ENCODE measurements at regions not wholly inside any gene's neighbourhood (a gene's known extent, or its start where the extent isn't known, plus 50 kb on each side); places are given as distances from the start of the nearest gene placed in this dataset.

DNA sequence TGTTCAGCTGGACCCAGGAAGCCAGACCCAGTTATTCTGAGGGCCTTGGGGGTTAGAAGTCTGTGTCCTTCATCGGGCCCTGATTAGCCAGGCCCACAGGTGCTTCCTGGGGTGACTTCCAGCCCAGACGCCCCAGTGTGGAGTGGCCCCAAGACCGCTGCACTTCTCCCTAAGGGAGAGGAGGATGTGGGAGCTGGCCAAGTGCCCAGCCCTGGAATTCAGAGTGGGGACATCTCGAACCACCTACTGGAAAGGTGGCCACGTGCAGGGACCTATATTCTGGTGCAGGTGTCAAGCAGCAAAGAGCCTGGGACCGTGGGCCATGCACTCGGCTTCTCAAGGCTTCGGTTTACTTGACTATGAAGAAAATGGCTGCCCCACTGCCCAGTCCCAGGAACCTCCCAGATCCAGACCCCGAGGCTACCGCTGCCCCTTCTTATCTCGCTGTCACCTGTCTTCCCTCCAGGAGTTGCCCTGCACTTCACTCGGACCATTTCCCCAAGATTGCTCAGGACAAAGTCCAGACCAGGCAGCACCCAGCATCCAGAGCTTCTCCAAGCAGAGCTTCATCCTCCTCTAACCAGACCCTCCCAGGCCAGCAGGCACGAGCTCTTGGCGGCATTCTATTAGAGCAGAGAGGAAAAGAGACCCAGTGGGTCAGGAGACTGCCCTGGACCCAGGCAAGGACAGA is 142.8 kb upstream of the ID2 start:
- Histone ChIP-seq H3K4me1 (ENCODE audit: control insufficient read depth in 2 of 2, insufficient read depth in 2 of 2, low read length in 2 of 2) (peaks cover 34 to 47% of the 10 kb centered on the region in 2 donors), H3K9ac (ENCODE audit: low read depth in 1 of 2, low read length in 2 of 2) (peak overlapping the region in 1 of 2 donors; percentile 50), H3K27me3 (ENCODE audit: control insufficient read depth in 2 of 2, insufficient read depth in 2 of 2, low read length in 2 of 2) (no peaks in the 10 kb centered on the region), H3K36me3 (ENCODE audit: control insufficient read depth in 2 of 2, insufficient read depth in 2 of 2, low read length in 2 of 2) (no peaks in the 10 kb centered on the region), H3K27ac (ENCODE audit: low read depth in 2 of 2, low read length in 2 of 2) (peak overlapping the region; percentile 90), H3K9me3 (ENCODE audit: control insufficient read depth in 2 of 2, low read length in 2 of 2) (no peaks in the 10 kb centered on the region), H3K4me3 (ENCODE audit: low read length in 2 of 2) (peak overlapping the region; percentile 2 to 31)

DNA sequence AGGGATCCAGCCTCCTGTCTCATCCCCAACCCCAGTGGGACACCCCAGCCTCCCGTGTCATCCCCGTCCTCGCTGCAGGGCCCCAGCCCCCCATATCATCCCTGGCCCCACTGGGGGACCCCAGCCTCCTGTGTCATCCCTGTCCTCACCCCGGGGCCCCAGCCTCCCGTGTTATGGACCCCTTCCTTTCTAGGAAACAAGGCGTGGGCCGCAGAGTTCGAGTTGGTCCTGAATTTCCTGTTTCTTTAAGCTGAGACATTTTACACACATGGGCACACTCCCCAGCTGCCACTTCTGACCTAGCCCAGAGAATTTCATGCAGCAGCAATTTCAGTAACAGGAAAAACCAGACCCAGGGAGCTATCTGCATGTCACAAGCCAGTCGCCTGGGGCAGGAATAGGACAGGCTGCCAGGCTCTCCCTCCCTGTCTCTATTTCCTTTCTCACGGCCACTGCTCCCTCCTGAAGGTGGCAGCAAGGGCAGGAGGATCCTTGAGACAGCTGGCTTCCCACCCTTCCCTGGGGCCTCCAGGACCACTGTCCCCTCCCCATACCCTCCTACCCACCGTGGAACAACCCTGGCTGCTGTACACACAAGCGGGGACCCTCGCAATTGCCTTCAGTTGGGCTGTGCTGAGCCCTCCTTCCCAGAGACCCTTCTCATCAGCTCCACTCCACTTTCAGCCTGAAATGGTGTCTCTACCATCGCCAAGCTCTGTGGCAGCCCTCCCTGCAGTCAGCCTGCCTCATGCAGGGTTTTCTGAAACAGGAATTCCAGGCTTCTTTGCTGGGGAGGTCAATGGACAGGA is 141.9 kb upstream of the ID2 start:
- peak overlapping the region; percentile 2 to 31 for H3K4me3 ChIP-seq (ENCODE audit: low read length in 2 of 2)
- peaks cover 42 to 52% of the 10 kb centered on the region in 2 donors for H3K4me1 ChIP-seq (ENCODE audit: control insufficient read depth in 2 of 2, insufficient read depth in 2 of 2, low read length in 2 of 2)
- no peaks in the 10 kb centered on the region for H3K27me3 ChIP-seq (ENCODE audit: control insufficient read depth in 2 of 2, insufficient read depth in 2 of 2, low read length in 2 of 2)
- H3K36me3 ChIP-seq (ENCODE audit: control insufficient read depth in 2 of 2, insufficient read depth in 2 of 2, low read length in 2 of 2), result no peaks in the 10 kb centered on the region
- peak overlapping the region; percentile 47 to 50 for H3K9ac ChIP-seq (ENCODE audit: low read depth in 1 of 2, low read length in 2 of 2)
- peak overlapping the region; percentile 90 for H3K27ac ChIP-seq (ENCODE audit: low read depth in 2 of 2, low read length in 2 of 2)
- no peaks in the 10 kb centered on the region for H3K9me3 ChIP-seq (ENCODE audit: control insufficient read depth in 2 of 2, low read length in 2 of 2)

DNA sequence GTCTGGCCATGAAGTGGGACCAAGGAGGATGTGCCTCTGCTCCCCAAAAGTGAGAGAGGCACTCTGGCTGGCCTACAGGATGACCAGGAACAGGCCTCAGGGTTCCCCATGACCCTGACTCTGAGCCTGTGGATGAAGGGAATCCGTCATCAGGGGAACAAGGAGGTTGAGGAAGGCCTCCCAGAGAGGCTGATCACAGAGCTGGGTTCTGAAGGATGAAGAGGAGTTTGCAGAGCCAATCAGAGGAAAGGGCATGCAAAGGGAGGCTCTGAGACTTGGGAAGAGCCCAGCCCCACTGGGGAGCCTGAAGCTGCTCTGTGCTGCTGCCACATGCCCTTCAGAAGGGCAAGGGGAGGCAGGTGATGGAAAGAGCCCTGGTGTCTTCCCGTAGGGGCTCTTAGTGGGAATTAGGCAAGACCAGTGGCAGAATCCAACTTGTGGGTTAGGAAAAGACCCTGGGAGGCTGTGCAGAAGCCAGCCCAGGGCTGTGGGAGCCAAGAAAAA is 141.3 kb upstream of the ID2 start:
- H3K9ac ChIP-seq (ENCODE audit: low read depth in 1 of 2, low read length in 2 of 2), result peak overlapping the region; percentile 47 to 50
- peaks cover 41 to 46% of the 10 kb centered on the region in 2 donors for H3K4me1 ChIP-seq (ENCODE audit: control insufficient read depth in 2 of 2, insufficient read depth in 2 of 2, low read length in 2 of 2)
- no peaks in the 10 kb centered on the region for H3K9me3 ChIP-seq (ENCODE audit: control insufficient read depth in 2 of 2, low read length in 2 of 2)
- no peaks in the 10 kb centered on the region for H3K27me3 ChIP-seq (ENCODE audit: control insufficient read depth in 2 of 2, insufficient read depth in 2 of 2, low read length in 2 of 2)
- H3K27ac ChIP-seq (ENCODE audit: low read depth in 2 of 2, low read length in 2 of 2), result peak overlapping the region; percentile 90
- no peaks in the 10 kb centered on the region for H3K36me3 ChIP-seq (ENCODE audit: control insufficient read depth in 2 of 2, insufficient read depth in 2 of 2, low read length in 2 of 2)
- no peak overlapping the region for H3K4me3 ChIP-seq (ENCODE audit: low read length in 2 of 2)

DNA sequence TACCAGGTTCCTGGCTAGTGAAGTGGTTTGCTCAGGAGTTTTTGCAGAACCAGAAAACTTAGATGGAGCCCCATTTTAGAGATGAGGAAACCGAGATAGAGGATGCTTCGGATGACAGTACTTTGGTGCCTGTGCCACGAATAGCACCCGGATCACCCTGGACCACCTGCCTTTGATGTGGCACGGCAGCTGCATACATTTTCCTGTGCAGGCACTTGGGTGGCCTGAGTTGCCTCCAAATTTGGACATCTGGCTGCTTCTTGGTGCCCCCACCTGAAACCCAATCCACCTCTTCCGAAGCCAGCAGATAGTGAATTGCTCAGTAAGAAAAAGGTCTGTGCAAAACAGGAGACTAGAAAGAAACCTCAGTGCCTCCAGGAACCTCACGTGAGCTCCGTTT is 140.6 kb upstream of the ID2 start:
- H3K36me3 ChIP-seq (ENCODE audit: control insufficient read depth in 2 of 2, insufficient read depth in 2 of 2, low read length in 2 of 2), result no peaks in the 10 kb centered on the region
- no peaks in the 10 kb centered on the region for H3K27me3 ChIP-seq (ENCODE audit: control insufficient read depth in 2 of 2, insufficient read depth in 2 of 2, low read length in 2 of 2)
- no peak overlapping the region for H3K9ac ChIP-seq (ENCODE audit: low read depth in 1 of 2, low read length in 2 of 2)
- no peak overlapping the region for H3K4me3 ChIP-seq (ENCODE audit: low read length in 2 of 2)
- H3K4me1 ChIP-seq (ENCODE audit: control insufficient read depth in 2 of 2, insufficient read depth in 2 of 2, low read length in 2 of 2), result peaks cover 38 to 43% of the 10 kb centered on the region in 2 donors
- no peaks in the 10 kb centered on the region for H3K9me3 ChIP-seq (ENCODE audit: control insufficient read depth in 2 of 2, low read length in 2 of 2)
- no peak overlapping the region for H3K27ac ChIP-seq (ENCODE audit: low read depth in 2 of 2, low read length in 2 of 2)

DNA sequence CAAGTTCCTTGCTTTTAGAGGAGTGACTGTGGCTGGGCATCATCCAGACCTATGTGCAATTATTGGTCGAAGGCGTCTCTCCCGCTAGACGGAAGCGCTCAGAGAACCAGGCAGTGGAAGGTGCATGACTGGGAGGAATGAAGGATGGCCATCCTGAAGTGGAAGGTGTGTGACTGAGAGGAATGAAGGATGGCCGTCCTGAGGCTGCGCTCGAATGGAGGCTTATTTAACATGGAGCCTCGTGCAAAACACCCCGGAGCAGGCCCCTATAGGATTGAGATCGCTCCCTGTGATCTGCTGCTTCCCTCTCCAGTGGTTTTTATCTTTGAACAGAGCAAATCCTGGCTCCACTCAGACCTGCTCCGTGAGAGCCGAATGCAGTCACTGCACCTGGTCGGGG is 140.2 kb upstream of the ID2 start:
- Histone ChIP-seq H3K4me3 (ENCODE audit: low read length in 2 of 2) (no peak overlapping the region), H3K27me3 (ENCODE audit: control insufficient read depth in 2 of 2, insufficient read depth in 2 of 2, low read length in 2 of 2) (no peaks in the 10 kb centered on the region), H3K4me1 (ENCODE audit: control insufficient read depth in 2 of 2, insufficient read depth in 2 of 2, low read length in 2 of 2) (peaks cover 38 to 39% of the 10 kb centered on the region in 2 donors), H3K27ac (ENCODE audit: low read depth in 2 of 2, low read length in 2 of 2) (no peak overlapping the region), H3K9ac (ENCODE audit: low read depth in 1 of 2, low read length in 2 of 2) (no peak overlapping the region), H3K9me3 (ENCODE audit: control insufficient read depth in 2 of 2, low read length in 2 of 2) (no peaks in the 10 kb centered on the region), H3K36me3 (ENCODE audit: control insufficient read depth in 2 of 2, insufficient read depth in 2 of 2, low read length in 2 of 2) (no peaks in the 10 kb centered on the region)

DNA sequence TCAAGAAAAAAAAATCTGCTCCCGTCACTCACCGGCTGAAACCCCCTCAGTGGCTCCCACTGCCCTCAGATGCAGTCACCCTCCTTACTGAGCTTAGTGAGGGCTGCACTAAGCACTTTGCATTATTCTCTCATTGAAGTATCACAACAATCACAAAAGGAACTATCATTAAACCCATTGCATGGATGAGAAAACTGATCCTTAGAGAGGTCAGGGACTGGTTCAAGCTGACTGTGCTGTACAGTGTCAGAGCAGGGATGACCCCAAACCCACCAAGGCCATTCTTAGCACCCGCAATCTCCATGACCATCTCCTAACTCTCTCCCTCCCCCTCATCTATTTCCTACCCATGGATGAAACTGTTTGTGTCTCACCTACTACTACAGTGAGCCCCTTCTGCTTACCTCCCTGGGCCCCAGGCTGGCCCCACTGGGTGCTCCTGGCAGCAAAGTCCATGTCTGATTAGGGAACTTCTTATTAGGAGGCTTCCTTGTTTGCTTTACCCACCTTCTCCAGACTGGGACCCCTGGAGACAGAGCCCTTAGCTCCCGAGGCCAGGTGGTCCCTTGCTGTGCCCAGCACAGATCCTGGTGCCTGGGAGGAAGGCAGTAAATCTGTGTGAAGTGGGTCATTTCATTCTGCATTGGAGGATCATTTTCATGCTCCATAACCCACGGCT is 139.3 kb upstream of the ID2 start:
- Histone ChIP-seq H3K27ac (ENCODE audit: low read depth in 2 of 2, low read length in 2 of 2) (peak overlapping the region; percentile 69 to 82), H3K36me3 (ENCODE audit: control insufficient read depth in 2 of 2, insufficient read depth in 2 of 2, low read length in 2 of 2) (no peaks in the 10 kb centered on the region), H3K9me3 (ENCODE audit: control insufficient read depth in 2 of 2, low read length in 2 of 2) (no peaks in the 10 kb centered on the region), H3K9ac (ENCODE audit: low read depth in 1 of 2, low read length in 2 of 2) (peak overlapping the region in 1 of 2 donors; percentile 19), H3K4me1 (ENCODE audit: control insufficient read depth in 2 of 2, insufficient read depth in 2 of 2, low read length in 2 of 2) (peaks cover 35 to 38% of the 10 kb centered on the region in 2 donors), H3K27me3 (ENCODE audit: control insufficient read depth in 2 of 2, insufficient read depth in 2 of 2, low read length in 2 of 2) (no peaks in the 10 kb centered on the region), H3K4me3 (ENCODE audit: low read length in 2 of 2) (no peak overlapping the region)

DNA sequence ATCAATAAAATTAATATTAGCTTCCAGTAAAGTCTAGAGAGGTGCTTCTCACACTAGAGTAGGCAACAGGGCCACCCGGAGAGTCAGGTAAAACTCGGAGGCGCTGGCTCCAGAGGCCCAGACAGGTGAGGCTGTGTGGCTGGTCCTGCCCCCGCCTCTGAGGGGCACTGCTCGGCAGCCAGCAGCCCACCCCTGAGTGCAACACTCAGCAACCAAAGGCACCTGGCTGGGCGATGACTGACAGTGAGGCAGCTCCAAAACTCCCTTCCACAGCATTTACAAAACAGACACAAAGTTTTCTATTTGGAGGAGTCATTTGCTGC is 138.8 kb upstream of the ID2 start:
- Histone ChIP-seq H3K4me3 (ENCODE audit: low read length in 2 of 2) (no peak overlapping the region), H3K9ac (ENCODE audit: low read depth in 1 of 2, low read length in 2 of 2) (peak overlapping the region; percentile 19 to 24), H3K27ac (ENCODE audit: low read depth in 2 of 2, low read length in 2 of 2) (peak overlapping the region; percentile 69 to 82), H3K36me3 (ENCODE audit: control insufficient read depth in 2 of 2, insufficient read depth in 2 of 2, low read length in 2 of 2) (no peaks in the 10 kb centered on the region), H3K9me3 (ENCODE audit: control insufficient read depth in 2 of 2, low read length in 2 of 2) (no peaks in the 10 kb centered on the region), H3K27me3 (ENCODE audit: control insufficient read depth in 2 of 2, insufficient read depth in 2 of 2, low read length in 2 of 2) (no peaks in the 10 kb centered on the region), H3K4me1 (ENCODE audit: control insufficient read depth in 2 of 2, insufficient read depth in 2 of 2, low read length in 2 of 2) (peaks cover 31 to 38% of the 10 kb centered on the region in 2 donors)

DNA sequence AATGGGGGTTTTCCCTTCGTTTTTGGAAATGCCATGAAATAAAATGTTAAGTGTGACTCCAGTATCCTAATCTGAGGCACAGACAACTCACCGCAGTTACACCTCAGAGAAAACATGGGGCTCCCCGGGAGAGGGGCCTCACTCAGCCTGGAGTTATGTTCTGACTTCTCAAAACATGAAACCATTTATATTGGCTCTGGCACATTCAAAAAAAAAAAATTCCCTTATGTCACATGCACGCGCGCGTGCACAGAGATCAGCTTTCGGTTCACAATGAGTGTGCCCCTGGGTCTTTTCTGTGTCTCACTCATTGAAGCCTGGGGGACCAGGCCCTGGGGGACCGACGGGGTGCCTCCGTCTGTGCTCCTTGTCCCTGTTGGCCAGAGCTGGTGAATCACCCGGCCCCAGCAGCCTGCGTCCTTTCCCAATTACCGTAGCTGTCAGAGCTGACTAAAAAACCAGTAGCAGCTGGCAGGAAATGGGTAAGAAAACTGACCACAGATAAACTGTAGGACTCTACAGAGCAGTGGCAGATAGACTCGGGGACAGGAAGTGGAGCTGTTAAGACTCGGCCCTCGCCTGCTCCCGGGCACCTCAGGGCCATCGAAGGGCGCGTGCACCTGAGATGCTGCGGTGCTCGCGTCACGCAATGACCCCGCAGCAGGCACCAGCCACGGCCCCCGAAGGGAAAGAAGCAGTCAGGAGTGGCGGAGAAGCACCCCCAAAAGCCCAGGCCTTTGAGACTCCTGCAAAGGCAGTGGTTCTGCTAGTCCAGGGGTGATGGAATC is 138.3 kb upstream of the ID2 start:
- Histone ChIP-seq H3K36me3 (ENCODE audit: control insufficient read depth in 2 of 2, insufficient read depth in 2 of 2, low read length in 2 of 2) (no peaks in the 10 kb centered on the region), H3K27me3 (ENCODE audit: control insufficient read depth in 2 of 2, insufficient read depth in 2 of 2, low read length in 2 of 2) (no peaks in the 10 kb centered on the region), H3K9me3 (ENCODE audit: control insufficient read depth in 2 of 2, low read length in 2 of 2) (no peaks in the 10 kb centered on the region), H3K9ac (ENCODE audit: low read depth in 1 of 2, low read length in 2 of 2) (peak overlapping the region; percentile 19 to 24), H3K27ac (ENCODE audit: low read depth in 2 of 2, low read length in 2 of 2) (peak overlapping the region; percentile 69 to 82), H3K4me1 (ENCODE audit: control insufficient read depth in 2 of 2, insufficient read depth in 2 of 2, low read length in 2 of 2) (peaks cover 31 to 38% of the 10 kb centered on the region in 2 donors), H3K4me3 (ENCODE audit: low read length in 2 of 2) (no peak overlapping the region)

DNA sequence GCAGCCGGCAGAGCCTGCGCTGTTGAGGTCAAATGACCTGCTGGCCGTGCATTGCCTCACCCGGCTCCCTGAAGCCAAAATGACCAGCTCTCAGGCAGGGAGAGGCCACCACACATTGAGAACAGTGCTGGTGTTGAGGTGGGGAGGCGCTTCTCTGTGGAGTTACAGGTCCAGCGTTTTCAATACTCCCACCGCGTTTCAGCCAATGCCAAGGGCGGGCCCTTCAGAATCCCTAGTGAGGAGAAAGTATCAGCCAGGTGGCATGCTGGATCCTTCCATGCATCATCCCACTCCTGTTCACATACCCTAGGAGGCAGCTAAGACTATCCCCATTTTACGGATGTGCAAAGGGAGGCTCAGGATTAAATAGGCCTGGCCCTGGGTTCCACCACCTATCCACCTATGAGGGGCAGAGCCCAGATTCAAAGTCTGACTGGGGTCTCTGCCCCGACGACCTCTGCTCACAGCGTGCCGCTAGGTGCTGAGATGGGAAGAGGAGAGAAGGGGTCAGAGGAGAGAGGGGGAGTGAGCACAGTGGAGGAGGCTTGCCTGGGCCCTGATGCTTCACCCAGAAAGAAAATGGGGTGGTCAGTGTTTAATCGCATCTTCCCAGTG is 137.6 kb upstream of the ID2 start:
- Histone ChIP-seq H3K27ac (ENCODE audit: low read depth in 2 of 2, low read length in 2 of 2) (peak overlapping the region; percentile 69 to 82), H3K4me3 (ENCODE audit: low read length in 2 of 2) (no peak overlapping the region), H3K9ac (ENCODE audit: low read depth in 1 of 2, low read length in 2 of 2) (peak overlapping the region; percentile 14 to 44), H3K4me1 (ENCODE audit: control insufficient read depth in 2 of 2, insufficient read depth in 2 of 2, low read length in 2 of 2) (peaks cover 24 to 35% of the 10 kb centered on the region in 2 donors), H3K9me3 (ENCODE audit: control insufficient read depth in 2 of 2, low read length in 2 of 2) (no peaks in the 10 kb centered on the region), H3K27me3 (ENCODE audit: control insufficient read depth in 2 of 2, insufficient read depth in 2 of 2, low read length in 2 of 2) (no peaks in the 10 kb centered on the region), H3K36me3 (ENCODE audit: control insufficient read depth in 2 of 2, insufficient read depth in 2 of 2, low read length in 2 of 2) (no peaks in the 10 kb centered on the region)
